ENCODE measurements at regions not wholly inside any gene's neighbourhood (a gene's known extent, or its start where the extent isn't known, plus 50 kb on each side); places are given as distances from the start of the nearest gene placed in this dataset.

- no peak for TF ChIP-seq CTCF (IDR thresholded peaks at IDR 0.05)
- no peak for TF ChIP-seq ZFX (IDR thresholded peaks at IDR 0.05; ENCODE audit: borderline replicate concordance)
Measured at GRCh38 chr6:19757036-19757435, 80.1 kb upstream of the ID4 start.

GRCh38 chr6:19759117-19759880 is 77.9 kb upstream of the ID4 start:
- no peak overlapping the region for H3K27ac ChIP-seq
- TF ChIP-seq ZFX (IDR thresholded peaks at IDR 0.05; ENCODE audit: borderline replicate concordance) (no peak), CTCF (IDR thresholded peaks at IDR 0.05) (no peak)

More at GRCh38 chr6:19757036-19757435, 80.1 kb upstream of the ID4 start:
- no peak overlapping the region for H3K27ac ChIP-seq

- H3K27ac ChIP-seq, result no peak overlapping the region
- no peak for TF ChIP-seq CTCF (IDR thresholded peaks at IDR 0.05)
- no peak for TF ChIP-seq ZFX (IDR thresholded peaks at IDR 0.05; ENCODE audit: borderline replicate concordance)
Measured at GRCh38 chr6:19761121-19761520, 76.0 kb upstream of the ID4 start.

- TF ChIP-seq ZFX (IDR thresholded peaks at IDR 0.05; ENCODE audit: borderline replicate concordance) (no peak), CTCF (IDR thresholded peaks at IDR 0.05) (no peak)
- no peak overlapping the region for H3K27ac ChIP-seq
Measured at GRCh38 chr6:19771753-19772336, 65.3 kb upstream of the ID4 start.

GRCh38 chr6:19772891-19773290 is 64.3 kb upstream of the ID4 start:
- TF ChIP-seq ZFX (IDR thresholded peaks at IDR 0.05; ENCODE audit: borderline replicate concordance) (no peak), CTCF (IDR thresholded peaks at IDR 0.05) (no peak)
- H3K27ac ChIP-seq, result no peak overlapping the region

GRCh38 chr6:19781269-19781668 is 55.9 kb upstream of the ID4 start:
- TF ChIP-seq CTCF (IDR thresholded peaks at IDR 0.05) (no peak), ZFX (IDR thresholded peaks at IDR 0.05; ENCODE audit: borderline replicate concordance) (no peak)
- no peak overlapping the region for H3K27ac ChIP-seq

GRCh38 chr6:19782588-19782987 is 54.6 kb upstream of the ID4 start:
- H3K27ac ChIP-seq, result no peak overlapping the region
- TF ChIP-seq CTCF (IDR thresholded peaks at IDR 0.05), result no peak
- TF ChIP-seq ZFX (IDR thresholded peaks at IDR 0.05; ENCODE audit: borderline replicate concordance), result no peak
